IMR-90 (cell line): ENCODE measurements at regions not wholly inside any gene's neighbourhood (a gene's known extent, or its start where the extent isn't known, plus 50 kb on each side); places are given as distances from the start of the nearest gene placed in this dataset.

Experiments used
- ATAC-seq: fragments of 200-7000 bp; cut with Tn5 transposase; 2 replicates; pipeline ENCODE4 v1.9.1; 2020; ENCODE audit warnings: low read depth, mild to moderate bottlenecking, moderate library complexity
- BruUV-seq: library from RNA; stranded (reverse); fragments of 400-500 nt; replicated peaks from 2 replicates; lab custom pipeline; 2021; lab: Mats Ljungman, UMichigan
- CTCF ChIA-PET: fragments of 300-600 bp; formaldehyde crosslinking; extraction: SDS; loops from one replicate; lab custom pipeline; 2021; ENCODE audit warnings: antibody characterized with exemption; lab: Yijun Ruan, JAX
- POLR2A ChIA-PET: fragments of 300-600 bp; sonication (Branson Sonifier 250); formaldehyde crosslinking; loops from one replicate; lab custom pipeline; 2022; ENCODE audit warnings: antibody characterized with exemption; ENCODE audit not compliant: unreplicated experiment; lab: Charles Lee
- DNase-seq: peaks from one replicate; pipeline ENCODE4 v3.0.0; 2013
- H2AFZ ChIP-seq: replicated peaks from 2 replicates; pipeline ENCODE3; 2013; ENCODE audit warnings: low read length, mild to moderate bottlenecking; ENCODE audit not compliant: poor library complexity
- H2AK5ac ChIP-seq: 2 replicates; pipeline ENCODE4 v1.6.1; 2013; ENCODE audit warnings: low read depth, low read length, inconsistent platforms
- H2AK9ac ChIP-seq: replicated peaks from 2 replicates; pipeline ENCODE3; 2013; ENCODE audit warnings: mild to moderate bottlenecking, low read depth, low read length, moderate library complexity; ENCODE audit not compliant: poor library complexity
- H2BK120ac ChIP-seq: 2 replicates; pipeline ENCODE4 v1.6.1; 2013; ENCODE audit warnings: low read depth, low read length, inconsistent platforms
- H2BK15ac ChIP-seq: 3 replicates; pipeline ENCODE4 v1.6.1; 2013; ENCODE audit warnings: low read depth, low read length, inconsistent platforms
- H2BK20ac ChIP-seq: 2 replicates; pipeline ENCODE4 v1.6.1; 2013; ENCODE audit warnings: low read depth, mild to moderate bottlenecking, inconsistent platforms, low read length, moderate library complexity
- H2BK5ac ChIP-seq: 2 replicates; pipeline ENCODE4 v1.6.1; 2013; ENCODE audit warnings: mild to moderate bottlenecking, low read depth, low read length, inconsistent platforms; ENCODE audit not compliant: poor library complexity, severe bottlenecking
- H3K14ac ChIP-seq: replicated peaks from 2 replicates; pipeline ENCODE4 v1.6.1; 2013; ENCODE audit warnings: low read depth, low read length, inconsistent platforms
- H3K18ac ChIP-seq: 2 replicates; pipeline ENCODE4 v1.6.1; 2013; ENCODE audit warnings: low read depth, low read length, control low read depth
- H3K23ac ChIP-seq: 2 replicates; pipeline ENCODE4 v1.6.1; 2013; ENCODE audit warnings: low read depth, low read length, inconsistent platforms
- H3K27ac ChIP-seq: 2 replicates; pipeline ENCODE4 v1.5.1; 2013; ENCODE audit warnings: mild to moderate bottlenecking, control low read depth, low read length; ENCODE audit not compliant: insufficient read depth
- H3K27me3 ChIP-seq: 2 replicates; pipeline ENCODE4 v1.6.1; 2013; ENCODE audit warnings: low read length; ENCODE audit not compliant: control insufficient read depth, insufficient read depth
- H3K36me3 ChIP-seq: 2 replicates; pipeline ENCODE4 v1.6.1; 2013; ENCODE audit warnings: low read length, mixed read lengths; ENCODE audit not compliant: control insufficient read depth, insufficient read depth
- H3K4ac ChIP-seq: 2 replicates; pipeline ENCODE4 v1.6.1; 2013; ENCODE audit warnings: low read depth, low read length, inconsistent platforms
- H3K4me1 ChIP-seq: 2 replicates; pipeline ENCODE4 v1.6.1; 2013; ENCODE audit warnings: low read length, mixed read lengths; ENCODE audit not compliant: control insufficient read depth, insufficient read depth
- H3K4me2 ChIP-seq: 2 replicates; pipeline ENCODE4 v1.6.1; 2013; ENCODE audit warnings: low read depth, mild to moderate bottlenecking, control low read depth, low read length, moderate library complexity
- H3K4me3 ChIP-seq: 2 replicates; pipeline ENCODE4 v1.5.1; 2013; ENCODE audit warnings: low read depth, mild to moderate bottlenecking, control low read depth, low read length, moderate library complexity; ENCODE audit not compliant: insufficient read depth
- H3K56ac ChIP-seq: 2 replicates; pipeline ENCODE4 v1.6.1; 2013; ENCODE audit warnings: low read length, inconsistent platforms; ENCODE audit not compliant: insufficient read depth; ENCODE audit errors: extremely low read depth
- H3K79me1 ChIP-seq, 2 experiments: 2 replicates each; pipeline ENCODE4 v1.6.1; 2013; ENCODE audit warnings: low read length in 2 of 2, inconsistent platforms in 1 of 2, low read depth in 1 of 2
- H3K9ac ChIP-seq: 2 replicates; pipeline ENCODE4 v1.6.1; 2013; ENCODE audit warnings: low read depth, low read length, control low read depth
- H3K9me1 ChIP-seq: 2 replicates; pipeline ENCODE4 v1.6.1; 2013; ENCODE audit warnings: low read length, inconsistent platforms; ENCODE audit not compliant: insufficient read depth
- H3K9me3 ChIP-seq: 2 replicates; pipeline ENCODE4 v1.6.1; 2013; ENCODE audit warnings: low read length; ENCODE audit not compliant: control insufficient read depth, insufficient read depth
- H4K20me1 ChIP-seq: 2 replicates; pipeline ENCODE4 v1.6.1; 2013; ENCODE audit warnings: low read length, inconsistent platforms; ENCODE audit not compliant: insufficient read depth
- H4K5ac ChIP-seq: 2 replicates; pipeline ENCODE4 v1.6.1; 2013; ENCODE audit warnings: mild to moderate bottlenecking, low read depth, low read length, control low read depth
- H4K8ac ChIP-seq, 2 experiments: 2 replicates each; pipeline ENCODE4 v1.6.1; 2013; ENCODE audit warnings: low read depth in 2 of 2, low read length in 2 of 2, control low read depth in 1 of 2, inconsistent platforms in 1 of 2
- H4K91ac ChIP-seq: 2 replicates; pipeline ENCODE4 v1.6.1; 2013; ENCODE audit warnings: low read depth, low read length, inconsistent platforms; ENCODE audit not compliant: insufficient read depth
- BHLHE40 ChIP-seq: fragments of 150-350 bp; IDR thresholded peaks from 2 replicates; pipeline ENCODE4 v1.6.1; 2016; ENCODE audit warnings: mild to moderate bottlenecking, low read depth, low read length
- CHD1 ChIP-seq: IDR thresholded peaks from 2 replicates; pipeline ENCODE4 v1.6.1; 2012; ENCODE audit warnings: low read depth, low read length, improper control_type of control experiment
- MAZ ChIP-seq: IDR thresholded peaks from 2 replicates; pipeline ENCODE4 v1.6.1; 2012; ENCODE audit warnings: low read depth, mild to moderate bottlenecking, low read length, improper control_type of control experiment, moderate library complexity, borderline replicate concordance
- NFE2L2 ChIP-seq: fragments of 150-350 bp; IDR thresholded peaks from 2 replicates; pipeline ENCODE4 v1.6.1; 2016; ENCODE audit warnings: low read depth, mild to moderate bottlenecking, low read length
- RAD21 ChIP-seq: IDR thresholded peaks from 2 replicates; pipeline ENCODE4 v1.6.1; 2012; ENCODE audit warnings: low read length, improper control_type of control experiment
- SMC3 ChIP-seq: fragments of 150-350 bp; IDR thresholded peaks from 2 replicates; pipeline ENCODE4 v1.6.1; 2016; ENCODE audit warnings: low read depth, mild to moderate bottlenecking, antibody characterized with exemption, low read length, moderate library complexity
- WGBS, 2 experiments: methylation state at CpG; one replicate each; pipeline versions ENCODE4 v1.1.5 to v1.1.7; 2013; ENCODE audit warnings: missing lambda C conversion rate in 2 of 2; ENCODE audit not compliant: insufficient read length in 1 of 2; ENCODE audit errors: extremely low coverage in 2 of 2; 5-methylcytosine and 5-hydroxymethylcytosine counted together
- dilution Hi-C: fragments of 300-500 bp; cut with HindIII; formaldehyde crosslinking; loops from one replicate; pipeline ENCODE4 v1.14.3; 2018; ENCODE audit warnings: low sequenced_read_pairs; ENCODE audit not compliant: unreplicated experiment
- in situ Hi-C: fragments of 300-500 bp; cut with MboI; formaldehyde crosslinking; loops from 3 replicates; pipeline ENCODE4 v1.14.3; 2019; ENCODE audit warnings: low sequenced_read_pairs, inconsistent platforms, mixed read lengths
- intact Hi-C: fragments of 100-400 bp; cut with micrococcal nuclease; formaldehyde crosslinking; loops from 2 replicates; pipeline ENCODE4 v1.10.0; 2022
- TF ChIP-seq, protein P1 (sequence below): fragments of 150-350 bp; IDR thresholded peaks from 2 replicates; pipeline ENCODE4 v1.6.1; 2017; ENCODE audit warnings: mild to moderate bottlenecking, antibody characterized with exemption, low read length, low read depth

DNA sequence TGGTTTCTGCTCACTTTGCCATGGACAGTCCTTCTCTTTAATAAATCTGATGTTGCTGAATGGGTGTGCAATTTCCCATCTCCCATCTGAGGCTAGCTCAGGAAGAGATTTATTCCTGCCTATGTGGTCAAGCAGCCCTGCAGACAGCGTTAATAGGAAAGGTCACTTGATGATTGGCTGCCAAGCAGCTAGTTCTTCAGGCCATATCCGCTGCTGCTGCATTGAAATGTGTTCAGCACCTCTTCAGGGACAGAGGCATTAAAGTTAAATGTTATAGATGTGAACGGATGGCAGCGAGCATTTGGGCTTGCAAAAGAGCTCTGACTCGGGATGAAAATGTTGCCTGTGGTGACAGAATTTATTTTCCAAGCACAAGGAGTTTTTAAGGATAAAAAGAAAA is 474.2 kb downstream of the PIK3C3 start:
- dilution Hi-C loops (no loop called here), in situ Hi-C loops (no loop called here), intact Hi-C loops (no loop called here)
- Histone ChIP-seq H3K9me3 (peaks cover 18% of the 10 kb centered on the region), H4K91ac (no peak overlapping the region), H4K8ac (no peak overlapping the region), H3K56ac (no peak overlapping the region), H3K18ac (no peak overlapping the region), H3K4me3 (no peak overlapping the region), H3K9me1 (no peaks in the 10 kb centered on the region), H4K5ac (no peak overlapping the region), H3K4ac (no peak overlapping the region), H3K4me2 (no peak overlapping the region), H3K4me1 (no peaks in the 10 kb centered on the region), H4K20me1 (no peaks in the 10 kb centered on the region), H2AK9ac (no peak overlapping the region), H2AK5ac (no peak overlapping the region), H2BK5ac (no peak overlapping the region), H3K9ac (no peak overlapping the region), H3K14ac (no peak overlapping the region), H2AFZ (no peak overlapping the region), H3K27ac (no peak overlapping the region), H3K36me3 (no peaks in the 10 kb centered on the region), H3K79me1 (no peaks in the 10 kb centered on the region), H2BK120ac (no peak overlapping the region), H2BK20ac (no peak overlapping the region), H3K23ac (no peak overlapping the region), H2BK15ac (no peak overlapping the region), H3K27me3 (no peaks in the 10 kb centered on the region)
- DNase-seq (no peak), ATAC-seq (no peak)
- 7% methylated on average over 2 of the region's 5 CpGs; no CpG with 5 or more reads in 1 of the 2 experiments for WGBS, 2 experiments
- TF ChIP-seq MAZ (no peak), BHLHE40 (no peak), SMC3 (no peak), NFE2L2 (no peak), RAD21 (no peak), CHD1 (no peak)
- TF ChIP-seq, protein P1, sequence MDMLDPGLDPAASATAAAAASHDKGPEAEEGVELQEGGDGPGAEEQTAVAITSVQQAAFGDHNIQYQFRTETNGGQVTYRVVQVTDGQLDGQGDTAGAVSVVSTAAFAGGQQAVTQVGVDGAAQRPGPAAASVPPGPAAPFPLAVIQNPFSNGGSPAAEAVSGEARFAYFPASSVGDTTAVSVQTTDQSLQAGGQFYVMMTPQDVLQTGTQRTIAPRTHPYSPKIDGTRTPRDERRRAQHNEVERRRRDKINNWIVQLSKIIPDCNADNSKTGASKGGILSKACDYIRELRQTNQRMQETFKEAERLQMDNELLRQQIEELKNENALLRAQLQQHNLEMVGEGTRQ, result no peak
- ChIA-PET POLR2A (no interaction called here), CTCF (no interaction called here)
- BruUV-seq, result no TSS peak
